ENCODE measurements at regions not wholly inside any gene's neighbourhood (a gene's known extent, or its start where the extent isn't known, plus 50 kb on each side); places are given as distances from the start of the nearest gene placed in this dataset.
A peak's percentile ranks its signal among the peaks of the same experiment; 100 is the strongest.

DNA sequence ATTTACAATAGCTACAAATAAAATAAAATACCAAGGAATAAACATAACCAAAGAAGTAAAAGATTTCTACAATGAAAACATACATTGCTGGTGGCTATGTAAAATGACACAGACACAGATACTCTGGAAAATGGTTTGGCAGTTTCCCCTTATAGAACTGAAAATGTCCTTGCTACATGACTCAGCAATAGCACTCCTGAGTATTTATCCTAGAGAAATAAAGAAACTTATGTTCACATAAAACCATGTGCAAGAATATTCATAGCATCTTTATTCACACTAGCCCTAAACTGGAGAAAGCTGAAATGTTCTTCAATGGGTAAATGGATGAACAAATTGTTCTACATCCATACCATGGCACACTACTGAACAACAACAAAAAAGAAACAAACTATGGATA is 100.2 kb upstream of the RFC3 start:
- DNase-seq (ENCODE audit: low read depth), result no peak

GRCh38 chr13:33721724-33722123 is 96.2 kb upstream of the RFC3 start:
- DNase-seq (ENCODE audit: low read depth), result no peak

- DNase-seq (ENCODE audit: low read depth), result no peak
Observed at GRCh38 chr13:33722216-33722915, 95.6 kb upstream of the RFC3 start.

DNA sequence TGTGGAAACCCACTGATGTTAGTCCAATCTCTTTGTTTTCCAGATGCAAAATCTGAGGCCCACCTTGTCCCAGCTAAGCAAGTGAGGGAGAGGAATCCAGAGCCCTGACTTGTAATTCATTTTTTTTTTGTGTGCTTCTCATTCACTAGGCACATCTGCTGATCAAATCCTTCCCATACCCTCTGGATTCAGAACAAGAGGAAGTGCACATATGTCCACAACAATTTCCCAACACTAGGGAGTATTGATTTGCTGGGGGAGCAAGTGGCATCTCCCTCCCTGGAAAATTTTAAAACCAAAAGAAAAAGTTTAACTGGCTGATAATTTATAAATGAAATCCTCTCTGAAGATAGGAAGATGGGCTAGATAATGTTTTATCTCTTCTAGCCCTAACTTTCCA is 94.6 kb upstream of the RFC3 start:
- DNase-seq (ENCODE audit: low read depth), result no peak

GRCh38 chr13:33723772-33724435 is 94.0 kb upstream of the RFC3 start:
- peak; percentile 58 for DNase-seq (ENCODE audit: low read depth)

GRCh38 chr13:33725340-33725739 is 92.6 kb upstream of the RFC3 start:
- DNase-seq (ENCODE audit: low read depth), result no peak

DNA sequence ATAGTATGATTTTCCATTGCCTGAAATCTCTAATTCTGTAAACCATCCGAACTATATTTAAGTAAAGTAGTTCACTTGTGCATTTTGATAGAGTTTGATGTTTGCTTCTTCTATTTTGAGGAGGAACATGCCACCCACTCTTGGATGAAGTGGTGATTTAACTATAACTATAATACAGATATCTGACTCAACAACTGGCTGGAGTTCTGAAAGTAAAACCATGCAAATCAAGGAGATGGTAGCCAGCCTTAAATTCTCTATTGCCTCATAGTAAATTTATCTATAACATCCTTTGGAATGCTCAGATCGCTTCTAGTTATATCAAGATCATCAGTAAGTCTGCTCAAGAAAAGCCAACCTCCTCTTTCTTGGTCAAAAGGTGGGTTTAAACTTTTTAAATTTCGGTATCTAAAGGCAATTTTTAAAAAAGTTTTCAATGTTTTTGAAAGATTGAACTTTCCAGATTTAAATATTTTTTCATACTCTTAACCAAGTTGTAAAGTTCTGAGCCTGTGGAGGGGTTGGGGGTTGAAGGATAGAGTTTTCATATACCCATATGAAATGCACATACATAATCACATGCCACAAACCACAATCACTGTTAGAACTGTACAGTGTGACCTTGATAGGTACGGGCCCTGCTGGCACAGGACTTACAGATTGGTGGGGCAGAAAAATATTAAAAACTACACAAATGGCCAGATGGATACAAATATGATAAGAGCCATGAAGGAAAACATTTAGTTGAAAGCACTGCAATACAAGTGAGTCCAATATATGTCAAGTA is 90.5 kb upstream of the RFC3 start:
- no peak for DNase-seq (ENCODE audit: low read depth)

DNA sequence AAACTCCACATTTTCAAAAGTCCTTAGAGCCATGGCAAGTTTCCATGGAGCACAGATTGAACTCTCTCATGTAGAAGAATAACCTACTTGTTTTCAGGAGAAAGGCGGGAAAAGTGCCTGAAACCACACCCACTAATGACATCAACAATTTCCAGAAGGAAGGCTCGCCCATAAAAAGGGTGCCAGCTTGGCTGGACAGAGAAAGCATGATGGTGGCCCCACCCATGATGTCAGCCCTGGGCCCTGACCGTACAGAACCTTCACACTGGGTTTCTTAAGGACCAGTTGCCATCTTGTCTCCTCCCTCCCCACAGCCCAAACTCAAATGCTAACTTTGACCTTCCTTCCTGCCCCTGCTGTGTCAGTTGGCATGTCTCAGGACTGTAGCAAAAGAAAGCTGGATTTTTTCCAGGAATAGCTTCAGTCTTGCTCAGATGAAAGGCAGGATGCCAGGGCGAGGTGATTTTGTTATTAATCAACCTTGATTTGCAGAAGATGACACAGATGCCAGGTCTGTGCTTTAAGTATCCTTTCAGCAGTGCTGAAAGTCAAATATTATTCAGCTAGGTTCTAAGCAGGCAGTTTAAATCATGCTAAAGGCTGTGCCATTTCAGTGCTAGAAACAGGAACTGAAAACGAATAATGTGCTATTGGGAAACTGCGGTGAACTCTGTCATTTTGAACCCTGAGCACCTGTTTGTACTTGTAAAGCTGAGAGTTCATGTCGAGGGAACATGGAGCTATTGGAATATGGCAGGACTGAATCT is 89.5 kb upstream of the RFC3 start:
- no peak for DNase-seq (ENCODE audit: low read depth)

DNA sequence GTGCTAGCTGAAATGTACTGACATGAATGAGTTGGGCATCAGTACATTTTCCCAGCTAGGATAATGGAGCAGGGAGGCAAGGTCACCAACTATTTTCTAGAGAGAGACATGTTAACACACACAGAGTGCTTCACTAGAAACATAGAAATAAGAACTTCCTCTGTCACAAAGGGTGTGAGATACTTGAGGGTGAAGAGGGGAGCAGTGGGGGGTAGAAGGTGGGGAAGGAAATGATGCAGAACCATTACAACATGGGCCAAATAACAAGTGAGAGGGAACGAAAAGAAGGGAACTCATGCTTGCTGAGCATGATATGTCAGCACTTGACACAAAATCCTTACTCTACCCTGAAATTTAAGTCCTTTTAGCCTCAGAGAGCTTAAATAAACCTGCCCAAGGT is 87.8 kb upstream of the RFC3 start:
- no peak for DNase-seq (ENCODE audit: low read depth)

DNA sequence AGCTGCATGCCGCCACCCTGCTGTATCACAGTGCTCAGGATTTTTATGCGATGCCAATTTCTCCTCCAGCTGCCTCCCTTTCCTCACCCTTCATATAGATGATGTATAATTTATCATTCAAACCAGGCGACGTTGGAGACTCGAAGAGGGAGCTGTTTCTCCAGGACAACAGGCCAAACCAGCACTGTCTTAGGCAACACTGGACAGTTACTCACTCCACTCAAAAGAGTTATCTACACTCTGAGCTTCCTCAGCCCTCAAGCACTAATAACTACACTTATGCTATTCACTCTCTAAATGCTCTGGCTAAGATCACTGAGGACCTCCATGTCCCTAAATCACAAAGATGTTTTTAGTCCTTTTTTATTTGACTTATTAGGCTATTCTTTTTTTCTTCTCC is 87.3 kb upstream of the RFC3 start:
- no peak for DNase-seq (ENCODE audit: low read depth)

- DNase-seq (ENCODE audit: low read depth), result no peak
Observed at GRCh38 chr13:33735276-33735675, 82.7 kb upstream of the RFC3 start.

DNA sequence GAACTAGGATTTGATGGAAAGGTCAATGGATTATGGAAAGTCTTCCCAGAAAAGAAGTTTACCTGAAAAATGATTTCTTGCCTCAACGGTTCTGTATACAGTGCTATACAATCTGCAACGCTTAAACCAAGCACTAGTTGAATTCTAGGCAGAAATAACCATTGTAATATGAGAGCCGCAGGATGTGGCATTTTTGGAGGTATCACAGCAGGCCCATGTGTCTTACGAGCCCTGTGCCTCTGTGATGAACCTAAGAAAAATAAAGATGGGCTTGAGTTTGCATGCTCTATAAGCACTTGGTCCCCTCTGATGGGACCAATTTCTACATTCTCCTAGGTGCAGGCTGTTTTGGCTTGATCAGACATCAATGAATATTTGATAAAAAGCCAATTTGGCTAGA is 78.7 kb upstream of the RFC3 start:
- DNase-seq (ENCODE audit: low read depth), result no peak

GRCh38 chr13:33740134-33740538 is 77.8 kb upstream of the RFC3 start:
- no peak for DNase-seq (ENCODE audit: low read depth)

DNA sequence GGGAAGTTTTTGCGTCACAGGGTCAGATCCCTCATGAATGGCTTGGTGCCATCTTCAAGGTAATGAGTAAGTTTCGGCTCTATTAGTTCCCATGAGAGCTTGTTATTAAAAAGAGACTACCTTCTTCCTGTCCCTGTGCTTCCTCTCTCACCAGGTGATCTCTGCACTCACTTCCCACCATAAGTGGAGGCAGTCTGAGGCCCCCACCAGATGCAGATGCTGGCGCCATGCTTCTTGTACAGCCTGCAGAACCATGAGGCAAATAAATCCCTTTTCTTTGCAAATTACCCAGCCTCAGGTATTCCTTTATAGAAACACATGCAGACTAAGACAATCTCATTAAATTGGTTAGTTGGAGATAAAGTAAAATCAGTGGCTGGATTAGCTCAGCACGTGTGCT is 75.6 kb upstream of the RFC3 start:
- no peak for DNase-seq (ENCODE audit: low read depth)

DNA sequence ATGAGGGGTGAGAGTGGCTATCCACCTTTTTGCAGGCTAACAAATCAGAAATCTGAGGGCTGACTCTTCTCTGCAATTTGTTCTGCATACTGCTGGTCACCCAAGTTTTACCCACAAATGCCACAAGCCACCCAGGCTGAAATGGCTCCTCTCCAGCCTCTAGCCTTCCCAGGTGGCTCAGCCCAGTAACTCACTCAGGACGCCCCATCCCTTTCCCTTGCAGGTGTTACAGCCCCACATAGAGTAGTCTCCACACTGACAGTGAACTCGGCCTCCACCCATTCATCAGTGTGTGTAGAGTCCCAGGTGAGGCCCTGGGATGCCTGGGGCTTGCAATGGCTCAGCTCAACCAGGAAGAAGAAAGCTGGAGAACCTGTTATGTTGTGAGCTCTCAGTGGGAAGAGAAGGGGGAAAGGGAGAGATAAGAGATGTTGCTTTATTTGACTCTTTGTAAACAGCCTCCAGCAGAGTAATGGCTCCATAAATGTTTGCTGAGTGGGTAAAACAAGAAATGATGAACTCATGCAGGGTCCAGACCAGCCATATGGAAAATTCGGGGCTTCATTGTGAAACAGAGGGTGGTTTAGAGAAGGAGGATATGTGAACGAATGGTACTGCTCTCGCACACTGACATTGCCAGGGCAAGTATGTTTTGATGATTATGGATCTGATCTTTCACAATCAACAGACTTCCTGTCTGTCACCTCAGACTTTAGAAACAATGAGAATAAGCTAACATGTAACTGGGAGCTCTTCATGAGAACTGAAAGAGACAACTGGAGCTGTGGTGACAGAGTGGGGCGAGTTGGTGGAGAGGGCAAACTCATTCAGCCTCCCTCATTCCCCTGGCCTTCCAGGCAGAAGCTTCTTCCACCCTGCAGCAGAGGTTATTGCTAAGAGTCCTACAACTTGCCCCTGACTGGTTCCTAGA is 74.2 kb upstream of the RFC3 start:
- DNase-seq (ENCODE audit: low read depth), result peak; percentile 1

GRCh38 chr13:33744589-33745369 is 73.2 kb upstream of the RFC3 start:
- no peak for DNase-seq (ENCODE audit: low read depth)

DNA sequence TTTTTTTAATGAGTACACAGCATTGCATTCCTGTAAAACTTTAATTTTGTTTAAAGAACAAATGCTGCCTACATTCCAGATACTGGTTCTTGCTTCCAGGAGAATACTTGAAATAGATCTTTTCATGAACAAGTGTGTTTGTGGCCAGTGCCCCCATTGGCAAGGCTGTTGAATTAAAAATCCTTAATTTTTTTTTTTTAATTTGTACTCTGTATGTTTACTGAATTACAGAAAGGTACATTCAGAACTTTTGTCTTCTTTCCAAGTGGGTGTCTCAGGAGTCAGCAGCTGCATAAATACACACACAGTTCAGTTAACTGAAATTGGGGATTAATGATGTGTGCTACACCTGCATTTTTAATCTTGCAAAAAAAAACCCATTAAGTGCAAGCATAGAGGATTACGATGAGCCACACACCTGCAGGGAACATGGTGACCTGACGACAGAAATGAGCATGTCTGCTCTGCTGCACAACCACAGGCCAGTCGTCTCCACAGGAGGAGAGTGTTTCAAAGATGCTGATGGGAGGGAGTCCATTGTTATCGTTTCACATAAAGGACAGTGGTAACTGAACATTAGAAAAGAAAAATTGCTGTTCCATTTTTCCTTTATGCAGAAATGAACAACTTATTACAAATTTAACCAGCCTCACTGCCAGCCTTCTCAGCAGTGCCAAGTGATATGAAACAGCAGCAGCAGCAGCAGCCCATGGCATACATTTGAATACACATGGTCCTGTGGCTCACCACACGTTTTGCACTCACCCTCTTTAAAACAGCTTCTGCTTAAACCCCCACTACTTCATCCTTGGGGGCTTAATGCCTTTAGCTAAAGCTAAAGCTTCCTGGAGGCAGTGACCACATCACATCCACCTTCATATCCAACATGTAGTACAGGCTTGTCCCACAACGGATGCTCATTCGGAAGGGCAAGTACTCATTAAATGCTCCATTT is 72.3 kb upstream of the RFC3 start:
- no peak for DNase-seq (ENCODE audit: low read depth)

DNA sequence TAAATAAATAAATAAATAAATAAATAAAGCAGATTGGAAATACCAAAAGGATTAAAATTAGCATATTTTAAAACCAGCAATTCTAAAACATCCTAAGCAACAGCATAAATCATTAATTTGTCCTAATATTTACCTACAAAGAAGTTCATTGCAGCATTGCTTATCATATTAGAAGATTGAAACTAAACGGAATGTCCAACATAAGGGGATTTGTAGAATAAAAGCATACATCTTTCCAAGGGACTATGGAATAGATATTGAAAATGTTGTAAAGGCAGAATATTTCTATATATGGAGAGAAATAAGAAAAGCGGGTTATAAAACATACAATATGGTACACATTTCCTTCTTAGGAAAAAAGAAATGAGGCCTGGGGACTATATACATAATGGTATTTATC is 71.1 kb upstream of the RFC3 start:
- DNase-seq (ENCODE audit: low read depth), result no peak

DNA sequence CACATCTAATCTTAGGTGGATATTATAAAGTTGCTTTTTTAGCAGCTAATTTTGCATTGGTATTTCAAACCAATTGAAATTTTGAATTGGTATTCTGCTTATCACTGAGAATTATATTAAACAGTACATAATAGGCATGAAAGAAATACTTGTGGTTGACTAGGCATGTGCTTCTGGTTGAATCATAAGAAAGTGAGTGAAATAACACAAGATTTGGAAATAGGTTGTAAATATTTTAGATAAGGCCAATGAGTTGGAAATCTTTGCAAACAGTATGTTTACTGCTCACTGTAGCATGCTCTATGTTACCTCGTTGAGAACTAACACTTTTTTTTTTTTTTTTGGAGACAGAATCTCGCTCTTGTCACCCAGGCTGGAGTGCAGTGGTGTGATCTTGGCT is 66.8 kb upstream of the RFC3 start:
- DNase-seq (ENCODE audit: low read depth), result no peak

Data from activated T-cell treated with anti-CD3 and anti-CD28 coated beads for 24 hours (primary cell).